ENCODE measurements at regions not wholly inside any gene's neighbourhood (a gene's known extent, or its start where the extent isn't known, plus 50 kb on each side); places are given as distances from the start of the nearest gene placed in this dataset.

GRCh38 chr3:181383201-181383600 lies 328.5 kb upstream of the SOX2 start:
- DNase-seq (no peak), FAIRE-seq (no peak)
- H3K36me3 ChIP-seq (ENCODE audit: control insufficient read depth in 2 of 3, insufficient read depth in 3 of 3, low read length in 3 of 3) = no peaks in the 10 kb centered on the region
- no peak overlapping the region for H3K4me3 ChIP-seq (ENCODE audit: low read length in 3 of 3)
- H3K9ac ChIP-seq (ENCODE audit: low read length in 3 of 3) = no peak overlapping the region
- no peaks in the 10 kb centered on the region for H3K4me1 ChIP-seq (ENCODE audit: control insufficient read depth in 2 of 3, insufficient read depth in 2 of 3, low read depth in 1 of 3, low read length in 3 of 3)
- no peak overlapping the region for H3K27ac ChIP-seq (ENCODE audit: low read depth in 2 of 2, low read length in 2 of 2)
- no peaks in the 10 kb centered on the region for H3K27me3 ChIP-seq (ENCODE audit: control insufficient read depth, insufficient read depth, low read length)
- TF ChIP-seq, protein P1, sequence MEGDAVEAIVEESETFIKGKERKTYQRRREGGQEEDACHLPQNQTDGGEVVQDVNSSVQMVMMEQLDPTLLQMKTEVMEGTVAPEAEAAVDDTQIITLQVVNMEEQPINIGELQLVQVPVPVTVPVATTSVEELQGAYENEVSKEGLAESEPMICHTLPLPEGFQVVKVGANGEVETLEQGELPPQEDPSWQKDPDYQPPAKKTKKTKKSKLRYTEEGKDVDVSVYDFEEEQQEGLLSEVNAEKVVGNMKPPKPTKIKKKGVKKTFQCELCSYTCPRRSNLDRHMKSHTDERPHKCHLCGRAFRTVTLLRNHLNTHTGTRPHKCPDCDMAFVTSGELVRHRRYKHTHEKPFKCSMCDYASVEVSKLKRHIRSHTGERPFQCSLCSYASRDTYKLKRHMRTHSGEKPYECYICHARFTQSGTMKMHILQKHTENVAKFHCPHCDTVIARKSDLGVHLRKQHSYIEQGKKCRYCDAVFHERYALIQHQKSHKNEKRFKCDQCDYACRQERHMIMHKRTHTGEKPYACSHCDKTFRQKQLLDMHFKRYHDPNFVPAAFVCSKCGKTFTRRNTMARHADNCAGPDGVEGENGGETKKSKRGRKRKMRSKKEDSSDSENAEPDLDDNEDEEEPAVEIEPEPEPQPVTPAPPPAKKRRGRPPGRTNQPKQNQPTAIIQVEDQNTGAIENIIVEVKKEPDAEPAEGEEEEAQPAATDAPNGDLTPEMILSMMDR (IDR thresholded peaks at IDR 0.05; ENCODE audit: borderline replicate concordance, extremely low read depth, insufficient read depth) = no peak
- intact Hi-C loops (cut with DNase I) = no loop called here
- no peaks in the 10 kb centered on the region for H3K9me3 ChIP-seq (ENCODE audit: control insufficient read depth in 2 of 3, insufficient read depth in 1 of 3, low read length in 3 of 3)

DNA sequence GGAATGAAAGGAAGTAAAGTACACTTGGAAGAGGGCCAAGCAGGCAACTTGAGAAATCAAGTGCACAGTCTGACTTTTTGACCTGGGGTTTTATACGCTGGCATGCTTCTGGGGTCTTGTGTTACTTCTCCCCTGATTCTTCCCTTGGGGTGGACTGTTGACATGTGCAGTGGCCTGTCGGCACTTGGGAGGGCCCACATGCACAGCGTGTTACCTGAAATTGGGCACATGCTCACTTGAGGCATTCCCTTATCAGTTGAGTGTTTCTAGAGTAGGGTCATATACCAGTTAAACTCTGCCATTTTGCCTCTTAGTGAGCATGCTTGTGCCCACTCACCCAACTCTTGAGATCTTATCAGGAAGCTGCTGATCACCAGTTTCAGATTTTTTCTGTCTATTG lies 329.1 kb upstream of the SOX2 start:
- Histone ChIP-seq H3K36me3 (ENCODE audit: control insufficient read depth in 2 of 3, insufficient read depth in 3 of 3, low read length in 3 of 3) (no peaks in the 10 kb centered on the region), H3K4me3 (ENCODE audit: low read length in 3 of 3) (no peak overlapping the region), H3K9ac (ENCODE audit: low read length in 3 of 3) (no peak overlapping the region), H3K9me3 (ENCODE audit: control insufficient read depth in 2 of 3, insufficient read depth in 1 of 3, low read length in 3 of 3) (no peaks in the 10 kb centered on the region), H3K4me1 (ENCODE audit: control insufficient read depth in 2 of 3, insufficient read depth in 2 of 3, low read depth in 1 of 3, low read length in 3 of 3) (no peaks in the 10 kb centered on the region), H3K27ac (ENCODE audit: low read depth in 2 of 2, low read length in 2 of 2) (no peak overlapping the region), H3K27me3 (ENCODE audit: control insufficient read depth, insufficient read depth, low read length) (no peaks in the 10 kb centered on the region)
- TF ChIP-seq, protein P1 (IDR thresholded peaks at IDR 0.05; ENCODE audit: borderline replicate concordance, extremely low read depth, insufficient read depth) = no peak
- intact Hi-C loops (cut with DNase I) = no loop called here
- FAIRE-seq = no peak
- DNase-seq = no peak

DNA sequence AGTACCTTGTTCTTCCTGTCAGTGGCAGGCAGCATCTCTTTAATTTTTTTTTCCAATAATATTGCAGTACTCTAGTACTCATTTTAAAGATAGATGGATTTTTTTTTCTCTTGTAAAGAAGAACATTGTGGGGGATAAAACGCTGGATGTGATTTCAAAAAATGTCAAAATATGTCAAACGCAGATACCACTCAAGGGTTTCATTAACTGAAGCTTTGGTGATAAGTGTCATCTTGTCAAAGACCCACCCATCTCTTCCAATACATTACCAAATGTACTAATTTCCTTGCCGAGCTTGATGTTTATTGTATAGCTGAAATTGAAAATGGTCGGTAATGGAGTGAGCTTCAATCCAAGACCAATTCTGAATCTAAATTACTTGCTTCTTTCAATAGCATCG lies 332.4 kb upstream of the SOX2 start:
- Histone ChIP-seq H3K4me3 (ENCODE audit: low read length in 3 of 3) (no peak overlapping the region), H3K36me3 (ENCODE audit: control insufficient read depth in 2 of 3, insufficient read depth in 3 of 3, low read length in 3 of 3) (no peaks in the 10 kb centered on the region), H3K27ac (ENCODE audit: low read depth in 2 of 2, low read length in 2 of 2) (no peak overlapping the region), H3K4me1 (ENCODE audit: control insufficient read depth in 2 of 3, insufficient read depth in 2 of 3, low read depth in 1 of 3, low read length in 3 of 3) (no peaks in the 10 kb centered on the region), H3K9me3 (ENCODE audit: control insufficient read depth in 2 of 3, insufficient read depth in 1 of 3, low read length in 3 of 3) (no peaks in the 10 kb centered on the region), H3K9ac (ENCODE audit: low read length in 3 of 3) (no peak overlapping the region), H3K27me3 (ENCODE audit: control insufficient read depth, insufficient read depth, low read length) (no peaks in the 10 kb centered on the region)
- TF ChIP-seq, protein P1 (IDR thresholded peaks at IDR 0.05; ENCODE audit: borderline replicate concordance, extremely low read depth, insufficient read depth) = no peak
- no peak for FAIRE-seq
- intact Hi-C loops (cut with DNase I) = no loop called here
- no peak for DNase-seq

- TF ChIP-seq, protein P1 (IDR thresholded peaks at IDR 0.05; ENCODE audit: borderline replicate concordance, extremely low read depth, insufficient read depth) = no peak
- no peak for DNase-seq
- Histone ChIP-seq H3K27me3 (ENCODE audit: control insufficient read depth, insufficient read depth, low read length) (no peaks in the 10 kb centered on the region), H3K36me3 (ENCODE audit: control insufficient read depth in 2 of 3, insufficient read depth in 3 of 3, low read length in 3 of 3) (no peaks in the 10 kb centered on the region), H3K9ac (ENCODE audit: low read length in 3 of 3) (no peak overlapping the region), H3K4me3 (ENCODE audit: low read length in 3 of 3) (no peak overlapping the region), H3K27ac (ENCODE audit: low read depth in 2 of 2, low read length in 2 of 2) (no peak overlapping the region), H3K9me3 (ENCODE audit: control insufficient read depth in 2 of 3, insufficient read depth in 1 of 3, low read length in 3 of 3) (no peaks in the 10 kb centered on the region), H3K4me1 (ENCODE audit: control insufficient read depth in 2 of 3, insufficient read depth in 2 of 3, low read depth in 1 of 3, low read length in 3 of 3) (no peaks in the 10 kb centered on the region)
- intact Hi-C loops (cut with DNase I) = no loop called here
- FAIRE-seq = no peak
Observed at GRCh38 chr3:181369637-181370036, 342.1 kb upstream of the SOX2 start.

Data from kidney (tissue), 13 donors.